Chondrocyte (in vitro differentiated cells): ENCODE measurements at regions not wholly inside any gene's neighbourhood (a gene's known extent, or its start where the extent isn't known, plus 50 kb on each side); places are given as distances from the start of the nearest gene placed in this dataset.
"Not testable (repeated sequence)": the region's sequence is repeated elsewhere in the genome, so short reads cannot be mapped to it uniquely, and the experiment has no call there.

Source experiments
- DNase-seq: peaks from one replicate; pipeline ENCODE4 v3.0.0; 2021; ENCODE audit warnings: mixed read lengths, low spot score
- H3K27ac Mint-ChIP-seq: one replicate; pipeline ENCODE4 v1.8.0; 2021; ENCODE audit warnings: mild to moderate bottlenecking, moderate library complexity, mixed read lengths; ENCODE audit not compliant: unreplicated experiment
- H3K27me3 Mint-ChIP-seq: 2 replicates; pipeline ENCODE4 v1.8.0; 2021; ENCODE audit warnings: low read depth, mixed read lengths
- H3K36me3 Mint-ChIP-seq: 2 replicates; pipeline ENCODE4 v1.8.0; 2021; ENCODE audit warnings: low read depth, mixed read lengths
- H3K4me1 Mint-ChIP-seq: 2 replicates; pipeline ENCODE4 v1.8.0; 2021; ENCODE audit warnings: low read depth, mild to moderate bottlenecking, mixed read lengths
- H3K4me3 Mint-ChIP-seq: one replicate; pipeline ENCODE4 v1.8.0; 2021; ENCODE audit warnings: mild to moderate bottlenecking, moderate library complexity, mixed read lengths; ENCODE audit not compliant: unreplicated experiment
- H3K9me3 Mint-ChIP-seq: 2 replicates; pipeline ENCODE4 v1.8.0; 2021; ENCODE audit warnings: low read depth, mixed read lengths
- TF ChIP-seq, protein P1 (sequence below): fragments of 200-600 bp; sonication (generic); IDR thresholded peaks from 2 replicates; pipeline ENCODE4 v1.5.0; 2021; ENCODE audit warnings: antibody characterized with exemption, mild to moderate bottlenecking, moderate library complexity

DNA sequence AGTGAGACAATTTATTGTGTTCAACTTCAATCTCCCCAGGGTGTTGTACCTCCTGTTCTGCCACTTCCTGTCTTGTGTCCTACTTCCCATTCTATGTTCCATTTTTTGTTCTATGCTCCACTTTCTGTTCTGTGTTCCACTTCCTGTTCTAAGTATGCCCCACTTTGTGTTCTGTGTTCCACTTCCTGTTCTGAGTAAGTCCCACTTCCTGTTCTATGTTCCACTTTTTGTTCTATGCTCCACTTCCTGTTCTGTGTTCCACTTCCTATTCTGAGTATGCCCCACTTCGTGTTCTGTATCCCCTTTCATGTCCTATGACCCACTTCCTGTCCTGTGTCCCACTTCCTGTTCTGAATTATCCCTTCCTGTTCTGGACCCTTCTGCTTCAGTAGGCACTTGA lies 732.7 kb downstream of the TBC1D22A start:
- Mint-ChIP-seq H3K4me1 (no peaks in the 10 kb centered on the region), H3K36me3 (peaks cover 2% of the 10 kb centered on the region), H3K27ac (no peak overlapping the region), H3K27me3 (no peaks in the 10 kb centered on the region), H3K4me3 (no peak overlapping the region), H3K9me3 (peaks cover 30% of the 10 kb centered on the region)
- no peak for DNase-seq
- TF ChIP-seq, protein P1, sequence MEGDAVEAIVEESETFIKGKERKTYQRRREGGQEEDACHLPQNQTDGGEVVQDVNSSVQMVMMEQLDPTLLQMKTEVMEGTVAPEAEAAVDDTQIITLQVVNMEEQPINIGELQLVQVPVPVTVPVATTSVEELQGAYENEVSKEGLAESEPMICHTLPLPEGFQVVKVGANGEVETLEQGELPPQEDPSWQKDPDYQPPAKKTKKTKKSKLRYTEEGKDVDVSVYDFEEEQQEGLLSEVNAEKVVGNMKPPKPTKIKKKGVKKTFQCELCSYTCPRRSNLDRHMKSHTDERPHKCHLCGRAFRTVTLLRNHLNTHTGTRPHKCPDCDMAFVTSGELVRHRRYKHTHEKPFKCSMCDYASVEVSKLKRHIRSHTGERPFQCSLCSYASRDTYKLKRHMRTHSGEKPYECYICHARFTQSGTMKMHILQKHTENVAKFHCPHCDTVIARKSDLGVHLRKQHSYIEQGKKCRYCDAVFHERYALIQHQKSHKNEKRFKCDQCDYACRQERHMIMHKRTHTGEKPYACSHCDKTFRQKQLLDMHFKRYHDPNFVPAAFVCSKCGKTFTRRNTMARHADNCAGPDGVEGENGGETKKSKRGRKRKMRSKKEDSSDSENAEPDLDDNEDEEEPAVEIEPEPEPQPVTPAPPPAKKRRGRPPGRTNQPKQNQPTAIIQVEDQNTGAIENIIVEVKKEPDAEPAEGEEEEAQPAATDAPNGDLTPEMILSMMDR, result no peak

DNA sequence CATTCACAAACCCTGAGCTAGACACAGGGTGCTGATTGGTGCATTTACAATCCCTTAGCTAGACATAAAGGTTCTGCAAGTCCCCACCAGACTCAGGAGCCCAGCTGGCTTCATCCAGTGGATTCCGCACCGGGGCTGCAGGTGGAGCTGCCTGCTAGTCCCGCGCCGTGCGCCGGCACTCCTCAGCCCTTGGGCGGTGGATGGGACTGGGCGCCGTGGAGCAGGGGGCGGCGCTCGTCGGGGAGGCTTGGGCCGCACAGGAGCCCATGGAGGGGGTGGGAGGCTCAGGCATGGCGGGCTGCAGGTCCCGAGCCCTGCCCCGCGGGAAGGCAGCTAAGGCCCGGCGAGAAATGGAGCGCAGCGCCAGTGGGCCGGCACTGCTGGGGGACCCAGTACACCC lies 725.7 kb downstream of the TBC1D22A start:
- H3K9me3 Mint-ChIP-seq, result peaks cover 20% of the 10 kb centered on the region

DNA sequence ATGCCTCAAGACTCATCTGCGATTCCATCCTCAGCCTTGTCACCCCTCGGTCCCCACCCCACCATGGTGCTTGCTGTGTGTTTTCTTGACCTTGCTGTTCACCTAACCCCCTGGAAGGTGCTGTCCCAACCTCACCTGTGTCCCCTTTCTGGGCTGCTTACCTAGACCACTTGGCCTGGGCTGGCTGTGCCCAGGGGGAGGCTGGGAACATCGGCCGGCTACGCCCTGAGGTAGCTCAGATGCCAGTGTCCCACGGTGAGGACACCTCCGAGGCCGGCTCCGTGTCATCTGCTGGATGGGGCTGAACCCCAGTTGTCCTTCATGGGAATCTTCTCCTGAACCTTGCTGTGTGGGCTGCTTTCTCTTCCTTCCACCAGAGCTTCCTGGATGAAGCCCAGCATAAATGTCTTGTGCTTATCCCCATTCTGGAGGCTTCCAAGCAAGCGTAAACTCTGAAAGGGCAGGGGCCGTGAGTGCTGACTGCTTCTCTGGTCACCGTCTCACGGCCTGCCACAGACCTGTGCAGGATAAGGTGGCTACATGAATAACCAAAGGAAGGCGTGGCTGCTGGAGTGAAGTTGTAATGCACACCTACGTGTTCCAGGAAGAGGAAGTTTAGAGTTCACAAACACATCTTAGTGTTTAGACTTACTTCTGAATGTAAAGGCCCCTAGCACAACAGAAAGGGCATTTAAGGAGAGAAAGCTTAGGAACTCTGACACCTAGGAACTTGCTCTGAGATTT lies 724.3 kb downstream of the TBC1D22A start:
- peaks cover 13% of the 10 kb centered on the region for H3K9me3 Mint-ChIP-seq
- no peaks in the 10 kb centered on the region for H3K36me3 Mint-ChIP-seq
- TF ChIP-seq, protein P1, result no peak
- H3K4me3 Mint-ChIP-seq, result no peak overlapping the region
- no peak overlapping the region for H3K27ac Mint-ChIP-seq
- no peak for DNase-seq
- H3K4me1 Mint-ChIP-seq, result no peaks in the 10 kb centered on the region
- H3K27me3 Mint-ChIP-seq, result no peaks in the 10 kb centered on the region

More for the DNA sequence above, 725.7 kb downstream of the TBC1D22A start:
- not testable (repeated sequence) for H3K4me1 Mint-ChIP-seq, H3K27ac Mint-ChIP-seq, H3K27me3 Mint-ChIP-seq, H3K36me3 Mint-ChIP-seq, DNase-seq, H3K4me3 Mint-ChIP-seq

DNA sequence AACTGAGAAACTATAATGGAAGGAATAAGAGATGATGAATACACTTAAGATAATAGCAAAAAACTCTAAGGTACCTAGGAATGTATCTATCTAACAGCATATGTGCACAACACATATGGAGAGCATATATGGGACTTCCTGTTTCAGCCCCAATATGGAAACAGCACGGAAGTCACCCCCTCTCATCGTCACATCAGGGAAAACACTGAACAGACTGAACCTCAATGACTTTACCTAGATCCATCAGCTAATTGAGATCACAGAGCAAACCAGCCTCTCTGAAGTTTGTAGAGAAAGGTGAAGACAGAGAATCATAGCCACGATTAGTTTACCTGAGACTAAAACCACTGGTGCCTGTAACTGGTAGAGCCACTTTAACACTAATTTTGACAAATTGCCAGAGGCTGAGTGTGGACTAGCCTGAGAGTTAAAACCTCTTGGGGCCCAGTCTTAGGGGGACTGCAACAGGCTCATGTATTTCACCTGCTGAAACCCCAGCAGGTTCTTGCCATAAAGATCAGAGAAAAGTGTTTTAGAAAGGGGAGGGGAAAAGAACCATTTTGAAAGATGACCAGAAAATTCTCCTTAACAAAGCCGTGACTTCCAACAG lies 722.6 kb downstream of the TBC1D22A start:
- TF ChIP-seq, protein P1, result no peak
- Mint-ChIP-seq H3K27ac (no peak overlapping the region), H3K4me1 (no peaks in the 10 kb centered on the region)

DNA sequence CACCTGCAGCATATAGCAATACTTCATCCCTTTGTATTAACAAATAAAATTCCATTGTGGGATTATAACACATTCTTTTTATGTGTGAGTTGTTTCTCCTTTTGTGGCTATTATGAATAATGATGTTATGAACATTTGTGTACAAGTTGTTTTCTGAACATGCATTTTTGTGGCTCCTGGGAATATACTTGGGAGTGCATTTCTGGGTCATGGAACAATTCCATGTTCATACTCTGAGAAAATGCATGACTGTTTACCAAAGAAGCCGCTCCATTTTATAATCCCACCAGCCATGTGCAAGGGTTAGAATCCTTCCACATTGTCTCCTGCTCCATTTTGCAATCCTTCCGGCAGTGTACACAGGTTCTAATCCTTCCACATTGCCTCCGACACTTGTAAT lies 713.8 kb downstream of the TBC1D22A start:
- Mint-ChIP-seq H3K27me3 (no peaks in the 10 kb centered on the region), H3K36me3 (no peaks in the 10 kb centered on the region), H3K4me1 (no peaks in the 10 kb centered on the region), H3K27ac (no peak overlapping the region), H3K4me3 (no peak overlapping the region), H3K9me3 (peaks cover 13% of the 10 kb centered on the region)
- TF ChIP-seq, protein P1, result no peak
- no peak for DNase-seq

More for the DNA sequence above, 722.6 kb downstream of the TBC1D22A start:
- DNase-seq, result no peak
- Mint-ChIP-seq H3K4me3 (no peak overlapping the region), H3K9me3 (peaks cover 5% of the 10 kb centered on the region), H3K27me3 (no peaks in the 10 kb centered on the region), H3K36me3 (no peaks in the 10 kb centered on the region)
